Ovary (tissue), 7 donors: ENCODE measurements at regions not wholly inside any gene's neighbourhood (a gene's known extent, or its start where the extent isn't known, plus 50 kb on each side); places are given as distances from the start of the nearest gene placed in this dataset.
"Not testable (repeated sequence)": the region's sequence is repeated elsewhere in the genome, so short reads cannot be mapped to it uniquely, and the experiment has no call there.

Experiments used
- DNase-seq, 5 donors: peaks; one replicate each; pipeline ENCODE4 v3.0.0-alpha.2; 2019 to 2020
- H3K27ac ChIP-seq, 2 donors: fragments of 200-600 bp; one replicate each; pipeline versions ENCODE4 v1.5.1 to v1.8.0; 2019 to 2022
- H3K27me3 ChIP-seq: fragments of 200-600 bp; one replicate; pipeline ENCODE4 v1.8.0; 2022
- H3K36me3 ChIP-seq: fragments of 200-600 bp; sonication (generic); one replicate; pipeline ENCODE4 v1.5.1; 2019
- H3K4me1 ChIP-seq: one replicate; pipeline ENCODE4 v1.8.1; 2013; ENCODE audit warnings: mild to moderate bottlenecking, moderate library complexity; ENCODE audit not compliant: insufficient read depth
- H3K4me3 ChIP-seq: fragments of 200-600 bp; sonication (generic); one replicate; pipeline ENCODE4 v1.5.1; 2017
- H3K9me3 ChIP-seq, 2 donors: fragments of 200-600 bp in 1 of 2; sonication (generic) in 1 of 2; one replicate each; pipeline versions ENCODE4 v1.5.1 to v1.8.1; 2013 to 2019; ENCODE audit warnings: mild to moderate bottlenecking in 1 of 2, moderate library complexity in 1 of 2
- CTCF ChIP-seq, 3 donors: fragments of 450-650 bp in 2 of 3; fragments of 200-600 bp in 1 of 3; IDR thresholded peaks; one replicate each; pipeline versions ENCODE4 v1.5.1 to v1.8.0; 2016 to 2022; ENCODE audit warnings: antibody characterized with exemption in 3 of 3, mild to moderate bottlenecking in 1 of 3
- EP300 ChIP-seq: sonication (generic); formaldehyde crosslinking; IDR thresholded peaks from one replicate; pipeline ENCODE4 v1.6.1; 2017; ENCODE audit warnings: antibody characterized with exemption
- POLR2A ChIP-seq: fragments of 450-650 bp; IDR thresholded peaks from one replicate; pipeline ENCODE4 v1.6.1; 2017; ENCODE audit warnings: antibody characterized with exemption, mild to moderate bottlenecking, moderate library complexity
- WGBS, 3 donors: extraction: QIAGEN DNeasy Blood & Tissue Kit in 1 of 3; methylation state at CpG; one replicate each; pipeline versions ENCODE4 v1.1.5 to v1.1.7; 2013 to 2017; 5-methylcytosine and 5-hydroxymethylcytosine counted together
- intact Hi-C, 4 donors: fragments of 100-400 bp; cut with DNase I; formaldehyde crosslinking; loops; one replicate each; pipeline versions ENCODE4 v1.11.0 to v1.15.1; 2022 to 2023
- donor health status: DM: no; HTN: no; CAD: no; lungs with moderate emphysema.
- donor health status: DM: no; HTN: no; CAD: no.
- donor health status: Bipolar disorder and iron deficiency.
- donor health status: DM: no; HTN: no; CAD: no.
- donor health status: DM: yes; HTN: yes; CAD: no.

DNA sequence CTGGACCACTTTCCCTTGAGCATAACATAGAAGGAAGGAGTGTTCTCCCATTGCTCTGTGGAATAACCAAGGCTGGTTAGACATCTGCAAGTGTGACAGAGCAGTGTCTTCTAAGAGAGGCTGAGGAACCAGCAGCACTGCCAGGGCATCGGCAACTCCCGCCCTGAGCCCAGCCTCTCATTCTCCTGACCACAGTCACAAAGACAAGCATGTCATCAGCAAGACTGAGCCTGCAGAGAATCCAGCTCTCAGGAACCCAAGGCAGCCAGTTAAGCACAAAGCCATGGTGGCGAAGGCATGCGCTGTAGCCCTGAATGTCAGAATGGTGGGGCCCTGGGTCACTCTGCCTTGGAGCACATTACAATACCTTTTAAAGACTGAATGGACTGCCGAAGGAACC is 253.9 kb downstream of the AGTPBP1 start:
- Histone ChIP-seq H3K27ac (no peak overlapping the region), H3K36me3 (no peaks in the 10 kb centered on the region), H3K27me3 (no peaks in the 10 kb centered on the region), H3K4me3 (no peak overlapping the region), H3K9me3 (no peaks in the 10 kb centered on the region), H3K4me1 (no peaks in the 10 kb centered on the region)
- DNase-seq = no peak
- intact Hi-C loops = no loop called here
- TF ChIP-seq POLR2A (no peak), EP300 (no peak), CTCF (IDR thresholded peaks at IDR 0.05) (no peak)
- 93% methylated on average over 5 of the region's 5 CpGs for WGBS, 3 donors

GRCh38 chr9:85484235-85484634 is 257.5 kb downstream of the AGTPBP1 start:
- no peaks in the 10 kb centered on the region for H3K36me3 ChIP-seq
- H3K4me3 ChIP-seq = no peak overlapping the region
- no peaks in the 10 kb centered on the region for H3K9me3 ChIP-seq
- H3K4me1 ChIP-seq = no peaks in the 10 kb centered on the region
- H3K27me3 ChIP-seq = no peaks in the 10 kb centered on the region
- intact Hi-C loops = no loop called here
- DNase-seq = no peak
- 91 to 97% (median 95%) methylated on average over 2 of the region's 2 CpGs for WGBS, 3 donors
- no peak overlapping the region for H3K27ac ChIP-seq
- no peak for TF ChIP-seq POLR2A
- no peak for TF ChIP-seq EP300
- TF ChIP-seq CTCF (IDR thresholded peaks at IDR 0.05) = no peak

GRCh38 chr9:85483208-85483607 is 258.5 kb downstream of the AGTPBP1 start:
- H3K4me1 ChIP-seq = no peaks in the 10 kb centered on the region
- intact Hi-C loops = no loop called here
- no peak for DNase-seq
- no peaks in the 10 kb centered on the region for H3K36me3 ChIP-seq
- no peak overlapping the region for H3K27ac ChIP-seq
- H3K9me3 ChIP-seq = no peaks in the 10 kb centered on the region
- no peak overlapping the region for H3K4me3 ChIP-seq
- 59 to 65% (median 62%) methylated on average over 4 of the region's 4 CpGs for WGBS, 3 donors
- TF ChIP-seq EP300 (no peak), POLR2A (no peak), CTCF (IDR thresholded peaks at IDR 0.05) (no peak)
- H3K27me3 ChIP-seq = no peaks in the 10 kb centered on the region

DNA sequence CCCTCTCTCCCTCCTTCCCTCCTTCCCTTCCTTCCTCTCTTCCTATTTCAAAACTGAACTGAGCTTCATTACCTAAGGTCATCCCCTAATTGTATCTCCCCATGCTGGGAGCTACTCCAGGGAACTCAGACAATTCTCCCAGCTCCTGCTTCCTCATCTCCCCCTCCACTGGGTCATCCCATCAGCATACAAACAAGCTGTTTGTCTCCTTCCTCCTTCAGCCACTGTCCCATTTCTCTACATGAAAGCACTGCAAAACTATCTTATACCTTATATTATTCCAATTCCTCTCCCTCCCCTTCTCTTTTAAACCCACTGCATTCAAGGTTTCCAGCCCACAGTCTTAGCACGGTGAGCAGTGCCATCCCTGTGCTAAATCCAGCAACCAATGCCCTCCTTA is 262.4 kb downstream of the AGTPBP1 start:
- Histone ChIP-seq H3K36me3 (no peaks in the 10 kb centered on the region), H3K9me3 (no peaks in the 10 kb centered on the region), H3K27me3 (no peaks in the 10 kb centered on the region), H3K27ac (no peak overlapping the region), H3K4me1 (no peaks in the 10 kb centered on the region), H3K4me3 (no peak overlapping the region)
- 82 to 88% (median 83%) methylated on average over 1 of the region's 1 CpG for WGBS, 3 donors
- DNase-seq = no peak
- TF ChIP-seq POLR2A = no peak
- TF ChIP-seq EP300 = no peak
- no peak for TF ChIP-seq CTCF (IDR thresholded peaks at IDR 0.05)
- intact Hi-C loops = no loop called here

GRCh38 chr9:85478847-85479246 is 262.9 kb downstream of the AGTPBP1 start:
- Histone ChIP-seq H3K27me3 (no peaks in the 10 kb centered on the region), H3K27ac (no peak overlapping the region), H3K4me1 (no peaks in the 10 kb centered on the region), H3K36me3 (no peaks in the 10 kb centered on the region), H3K9me3 (no peaks in the 10 kb centered on the region), H3K4me3 (no peak overlapping the region)
- intact Hi-C loops = no loop called here
- DNase-seq = no peak
- TF ChIP-seq POLR2A (no peak), EP300 (no peak), CTCF (IDR thresholded peaks at IDR 0.05) (no peak)
- WGBS, 3 donors = 90 to 95% (median 91%) methylated on average over 3 of the region's 3 CpGs

DNA sequence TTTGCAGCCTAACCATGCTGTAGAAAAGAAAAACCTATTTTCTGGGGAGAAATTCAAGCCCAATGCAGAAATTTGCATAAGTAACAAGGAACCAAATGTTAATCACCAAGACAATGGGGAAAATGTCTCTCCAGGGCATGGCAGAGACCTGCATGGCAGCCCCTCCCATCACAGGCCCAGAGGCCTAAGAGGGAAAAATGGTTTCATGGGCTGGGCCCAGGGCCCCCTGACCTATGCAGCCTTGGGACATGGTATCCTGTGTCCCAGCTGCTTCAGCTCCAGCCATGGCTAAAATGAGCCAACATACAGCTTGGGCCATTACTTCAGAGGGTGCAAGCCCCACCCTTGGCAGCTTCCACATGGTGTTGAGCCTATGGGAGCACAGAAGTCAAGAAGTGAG is 266.9 kb downstream of the AGTPBP1 start:
- H3K9me3 ChIP-seq, H3K36me3 ChIP-seq, DNase-seq, H3K27ac ChIP-seq, H3K4me3 ChIP-seq, H3K4me1 ChIP-seq, H3K27me3 ChIP-seq, intact Hi-C loops: not testable (repeated sequence)
